SK-N-SH treated with all-trans-retinoic acid at 6 μM for 48 hours (cell line): ENCODE measurements at regions not wholly inside any gene's neighbourhood (a gene's known extent, or its start where the extent isn't known, plus 50 kb on each side); places are given as distances from the start of the nearest gene placed in this dataset.

Experiments
- ATAC-seq: fragments of 200-7000 bp; cut with Tn5 transposase; 3 replicates; pipeline ENCODE4 v1.9.1; 2020; ENCODE audit warnings: mild to moderate bottlenecking, moderate library complexity
- ARNTL ChIP-seq: fragments of 450-650 bp; formaldehyde crosslinking; IDR thresholded peaks from 2 replicates; pipeline ENCODE4 v1.5.0; 2020; ENCODE audit warnings: low read depth, mild to moderate bottlenecking, moderate library complexity, borderline replicate concordance
- BACH2 ChIP-seq: fragments of 250-450 bp; sonication (Bioruptor Pico); IDR thresholded peaks from 2 replicates; pipeline ENCODE4 v1.9.0; 2021; ENCODE audit warnings: mild to moderate bottlenecking, borderline replicate concordance
- CREB5 ChIP-seq: fragments of 250-450 bp; sonication (Bioruptor Pico); IDR thresholded peaks from 2 replicates; pipeline ENCODE4 v1.5.1; 2020; ENCODE audit warnings: low read depth, mild to moderate bottlenecking, moderate library complexity
- CSDC2 ChIP-seq: fragments of 250-450 bp; sonication (Bioruptor Pico); IDR thresholded peaks from 2 replicates; pipeline ENCODE4 v1.5.0; 2020; ENCODE audit warnings: mild to moderate bottlenecking, moderate library complexity
- CSRNP3 ChIP-seq: fragments of 250-450 bp; sonication (Bioruptor Pico); IDR thresholded peaks from 2 replicates; pipeline ENCODE4 v1.5.1; 2021; ENCODE audit warnings: mild to moderate bottlenecking, moderate library complexity
- ESRRG ChIP-seq: fragments of 250-450 bp; sonication (Bioruptor Pico); IDR thresholded peaks from 2 replicates; pipeline ENCODE4 v1.6.1; 2021; ENCODE audit warnings: mild to moderate bottlenecking
- GLIS3 ChIP-seq: fragments of 250-450 bp; sonication (Bioruptor Pico); IDR thresholded peaks from 2 replicates; pipeline ENCODE4 v1.5.0; 2020; ENCODE audit warnings: mild to moderate bottlenecking, moderate library complexity
- ISL1 ChIP-seq: fragments of 250-450 bp; sonication (Bioruptor Pico); IDR thresholded peaks from 2 replicates; pipeline ENCODE4 v2.1.2; 2022; ENCODE audit warnings: mild to moderate bottlenecking, moderate library complexity
- OSR1 ChIP-seq: fragments of 250-450 bp; sonication (Bioruptor Pico); IDR thresholded peaks from 2 replicates; pipeline ENCODE4 v1.8.0; 2022; ENCODE audit warnings: moderate library complexity, mild to moderate bottlenecking, inconsistent platforms
- PATZ1 ChIP-seq: fragments of 250-450 bp; sonication (Bioruptor Pico); IDR thresholded peaks from 2 replicates; pipeline ENCODE4 v1.8.0; 2020; ENCODE audit warnings: mild to moderate bottlenecking, moderate library complexity, borderline replicate concordance
- POU6F1 ChIP-seq: fragments of 250-450 bp; sonication (Bioruptor Pico); IDR thresholded peaks from 2 replicates; pipeline ENCODE4 v1.8.0; 2021; ENCODE audit warnings: low read depth, mild to moderate bottlenecking, moderate library complexity, borderline replicate concordance
- PPARA ChIP-seq: fragments of 250-450 bp; sonication (Bioruptor Pico); IDR thresholded peaks from 2 replicates; pipeline ENCODE4 v1.5.0; 2020; ENCODE audit warnings: mild to moderate bottlenecking, borderline replicate concordance
- RARB ChIP-seq: fragments of 250-450 bp; sonication (Bioruptor Pico); IDR thresholded peaks from 2 replicates; pipeline ENCODE4 v1.8.0; 2021; ENCODE audit warnings: mild to moderate bottlenecking, moderate library complexity
- SNAI2 ChIP-seq: fragments of 250-450 bp; sonication (Bioruptor Pico); IDR thresholded peaks from 2 replicates; pipeline ENCODE4 v1.5.0; 2020; ENCODE audit warnings: mild to moderate bottlenecking, moderate library complexity
- TCF4 ChIP-seq: fragments of 250-450 bp; sonication (Bioruptor Pico); IDR thresholded peaks from 2 replicates; pipeline ENCODE4 v1.8.0; 2021; ENCODE audit warnings: mild to moderate bottlenecking, moderate library complexity, borderline replicate concordance
- TOX ChIP-seq: fragments of 250-450 bp; sonication (Bioruptor Pico); IDR thresholded peaks from 2 replicates; pipeline ENCODE4 v1.8.0; 2021; ENCODE audit warnings: mild to moderate bottlenecking, moderate library complexity, borderline replicate concordance
- TSHZ2 ChIP-seq: fragments of 250-450 bp; sonication (Bioruptor Pico); IDR thresholded peaks from 2 replicates; pipeline ENCODE4 v1.5.0; 2020; ENCODE audit warnings: mild to moderate bottlenecking, moderate library complexity
- ZC3H10 ChIP-seq: fragments of 250-450 bp; sonication (Bioruptor Pico); IDR thresholded peaks from 2 replicates; pipeline ENCODE4 v1.5.1; 2021; ENCODE audit warnings: mild to moderate bottlenecking, moderate library complexity
- ZFP3 ChIP-seq: fragments of 250-450 bp; sonication (Bioruptor Pico); IDR thresholded peaks from 2 replicates; pipeline ENCODE4 v1.5.0; 2020; ENCODE audit warnings: mild to moderate bottlenecking, moderate library complexity
- ZFP30 ChIP-seq: fragments of 450-650 bp; formaldehyde crosslinking; IDR thresholded peaks from 2 replicates; pipeline ENCODE4 v1.5.0; 2022; ENCODE audit warnings: mild to moderate bottlenecking, moderate library complexity
- ZNF565 ChIP-seq: fragments of 450-650 bp; formaldehyde crosslinking; conservative IDR thresholded peaks from 2 replicates; pipeline ENCODE4 v1.5.0; 2020; ENCODE audit warnings: low read depth, mild to moderate bottlenecking, moderate library complexity
- ZNF8 ChIP-seq: fragments of 450-650 bp; formaldehyde crosslinking; IDR thresholded peaks from 2 replicates; pipeline ENCODE4 v1.5.0; 2020; ENCODE audit warnings: mild to moderate bottlenecking, moderate library complexity

GRCh38 chr14:36429692-36430091 lies 90.3 kb downstream of the NKX2-1 start:
- ATAC-seq = no peak

GRCh38 chr14:36428350-36428749 lies 91.7 kb downstream of the NKX2-1 start:
- TF ChIP-seq CSRNP3 (CRISPR knock-in tag) = no peak
- no peak for TF ChIP-seq PATZ1 (CRISPR knock-in tag)
- TF ChIP-seq SNAI2 (CRISPR knock-in tag) = no peak
- TF ChIP-seq GLIS3 (CRISPR knock-in tag) = no peak
- TF ChIP-seq BACH2 (CRISPR knock-in tag) = no peak
- no peak for TF ChIP-seq OSR1
- TF ChIP-seq POU6F1 (CRISPR knock-in tag) = no peak
- TF ChIP-seq TOX (CRISPR knock-in tag) = no peak
- TF ChIP-seq RARB (CRISPR knock-in tag) = no peak
- no peak for TF ChIP-seq ESRRG (CRISPR knock-in tag)
- TF ChIP-seq ZFP3 (CRISPR knock-in tag) = no peak
- TF ChIP-seq PPARA = no peak
- no peak for TF ChIP-seq ZFP30 (CRISPR knock-in tag)
- no peak for TF ChIP-seq ISL1
- no peak for TF ChIP-seq CSDC2
- no peak for TF ChIP-seq TCF4 (CRISPR knock-in tag)
- no peak for TF ChIP-seq CREB5 (CRISPR knock-in tag)
- no peak for TF ChIP-seq ZC3H10
- TF ChIP-seq, all 23 proteins: peak for 0
- no peak for ATAC-seq

More at GRCh38 chr14:36429692-36430091, 90.3 kb downstream of the NKX2-1 start:
- TF ChIP-seq ESRRG (CRISPR knock-in tag) = no peak
- no peak for TF ChIP-seq ZNF8 (CRISPR knock-in tag)
- TF ChIP-seq ISL1 = no peak
- no peak for TF ChIP-seq CSDC2
- no peak for TF ChIP-seq POU6F1 (CRISPR knock-in tag)
- no peak for TF ChIP-seq ZFP30 (CRISPR knock-in tag)
- no peak for TF ChIP-seq ZNF565
- TF ChIP-seq ARNTL (CRISPR knock-in tag) = no peak
- no peak for TF ChIP-seq PPARA
- TF ChIP-seq TOX (CRISPR knock-in tag) = no peak
- TF ChIP-seq, all 23 proteins: peak for 0

- ATAC-seq = no peak
- TF ChIP-seq TSHZ2 (CRISPR knock-in tag) (no peak), BACH2 (CRISPR knock-in tag) (no peak), ZFP30 (CRISPR knock-in tag) (no peak), POU6F1 (CRISPR knock-in tag) (no peak), ZNF8 (CRISPR knock-in tag) (no peak), ISL1 (no peak), TOX (CRISPR knock-in tag) (no peak), ZFP3 (CRISPR knock-in tag) (no peak), ZNF565 (no peak), TCF4 (CRISPR knock-in tag) (no peak), CSRNP3 (CRISPR knock-in tag) (no peak), SNAI2 (CRISPR knock-in tag) (no peak), OSR1 (no peak), RARB (CRISPR knock-in tag) (no peak), GLIS3 (CRISPR knock-in tag) (no peak), ARNTL (CRISPR knock-in tag) (no peak), CSDC2 (no peak)
Observed at GRCh38 chr14:36426836-36427235, 93.2 kb downstream of the NKX2-1 start.
